IMR-90 (cell line): ENCODE measurements at regions not wholly inside any gene's neighbourhood (a gene's known extent, or its start where the extent isn't known, plus 50 kb on each side); places are given as distances from the start of the nearest gene placed in this dataset.
"Not testable (repeated sequence)": the region's sequence is repeated elsewhere in the genome, so short reads cannot be mapped to it uniquely, and the experiment has no call there.

Experiments
- ATAC-seq: fragments of 200-7000 bp; cut with Tn5 transposase; 2 replicates; pipeline ENCODE4 v1.9.1; 2020; ENCODE audit warnings: low read depth, mild to moderate bottlenecking, moderate library complexity
- BruUV-seq: library from RNA; stranded (reverse); fragments of 400-500 nt; replicated peaks from 2 replicates; lab custom pipeline; 2021; lab: Mats Ljungman, UMichigan
- CTCF ChIA-PET: fragments of 300-600 bp; formaldehyde crosslinking; extraction: SDS; loops from one replicate; lab custom pipeline; 2021; ENCODE audit warnings: antibody characterized with exemption; lab: Yijun Ruan, JAX
- POLR2A ChIA-PET: fragments of 300-600 bp; sonication (Branson Sonifier 250); formaldehyde crosslinking; loops from one replicate; lab custom pipeline; 2022; ENCODE audit warnings: antibody characterized with exemption; ENCODE audit not compliant: unreplicated experiment; lab: Charles Lee
- DNase-seq: peaks from one replicate; pipeline ENCODE4 v3.0.0; 2013
- H2AFZ ChIP-seq: replicated peaks from 2 replicates; pipeline ENCODE3; 2013; ENCODE audit warnings: low read length, mild to moderate bottlenecking; ENCODE audit not compliant: poor library complexity
- H2AK5ac ChIP-seq: 2 replicates; pipeline ENCODE4 v1.6.1; 2013; ENCODE audit warnings: low read depth, low read length, inconsistent platforms
- H2AK9ac ChIP-seq: replicated peaks from 2 replicates; pipeline ENCODE3; 2013; ENCODE audit warnings: mild to moderate bottlenecking, low read depth, low read length, moderate library complexity; ENCODE audit not compliant: poor library complexity
- H2BK120ac ChIP-seq: 2 replicates; pipeline ENCODE4 v1.6.1; 2013; ENCODE audit warnings: low read depth, low read length, inconsistent platforms
- H2BK15ac ChIP-seq: 3 replicates; pipeline ENCODE4 v1.6.1; 2013; ENCODE audit warnings: low read depth, low read length, inconsistent platforms
- H2BK20ac ChIP-seq: 2 replicates; pipeline ENCODE4 v1.6.1; 2013; ENCODE audit warnings: low read depth, mild to moderate bottlenecking, inconsistent platforms, low read length, moderate library complexity
- H2BK5ac ChIP-seq: 2 replicates; pipeline ENCODE4 v1.6.1; 2013; ENCODE audit warnings: mild to moderate bottlenecking, low read depth, low read length, inconsistent platforms; ENCODE audit not compliant: poor library complexity, severe bottlenecking
- H3K14ac ChIP-seq: replicated peaks from 2 replicates; pipeline ENCODE4 v1.6.1; 2013; ENCODE audit warnings: low read depth, low read length, inconsistent platforms
- H3K18ac ChIP-seq: 2 replicates; pipeline ENCODE4 v1.6.1; 2013; ENCODE audit warnings: low read depth, low read length, control low read depth
- H3K23ac ChIP-seq: 2 replicates; pipeline ENCODE4 v1.6.1; 2013; ENCODE audit warnings: low read depth, low read length, inconsistent platforms
- H3K27ac ChIP-seq: 2 replicates; pipeline ENCODE4 v1.5.1; 2013; ENCODE audit warnings: mild to moderate bottlenecking, control low read depth, low read length; ENCODE audit not compliant: insufficient read depth
- H3K27me3 ChIP-seq: 2 replicates; pipeline ENCODE4 v1.6.1; 2013; ENCODE audit warnings: low read length; ENCODE audit not compliant: control insufficient read depth, insufficient read depth
- H3K36me3 ChIP-seq: 2 replicates; pipeline ENCODE4 v1.6.1; 2013; ENCODE audit warnings: low read length, mixed read lengths; ENCODE audit not compliant: control insufficient read depth, insufficient read depth
- H3K4ac ChIP-seq: 2 replicates; pipeline ENCODE4 v1.6.1; 2013; ENCODE audit warnings: low read depth, low read length, inconsistent platforms
- H3K4me1 ChIP-seq: 2 replicates; pipeline ENCODE4 v1.6.1; 2013; ENCODE audit warnings: low read length, mixed read lengths; ENCODE audit not compliant: control insufficient read depth, insufficient read depth
- H3K4me2 ChIP-seq: 2 replicates; pipeline ENCODE4 v1.6.1; 2013; ENCODE audit warnings: low read depth, mild to moderate bottlenecking, control low read depth, low read length, moderate library complexity
- H3K4me3 ChIP-seq: 2 replicates; pipeline ENCODE4 v1.5.1; 2013; ENCODE audit warnings: low read depth, mild to moderate bottlenecking, control low read depth, low read length, moderate library complexity; ENCODE audit not compliant: insufficient read depth
- H3K56ac ChIP-seq: 2 replicates; pipeline ENCODE4 v1.6.1; 2013; ENCODE audit warnings: low read length, inconsistent platforms; ENCODE audit not compliant: insufficient read depth; ENCODE audit errors: extremely low read depth
- H3K79me1 ChIP-seq, 2 experiments: 2 replicates each; pipeline ENCODE4 v1.6.1; 2013; ENCODE audit warnings: low read length in 2 of 2, inconsistent platforms in 1 of 2, low read depth in 1 of 2
- H3K9ac ChIP-seq: 2 replicates; pipeline ENCODE4 v1.6.1; 2013; ENCODE audit warnings: low read depth, low read length, control low read depth
- H3K9me1 ChIP-seq: 2 replicates; pipeline ENCODE4 v1.6.1; 2013; ENCODE audit warnings: low read length, inconsistent platforms; ENCODE audit not compliant: insufficient read depth
- H3K9me3 ChIP-seq: 2 replicates; pipeline ENCODE4 v1.6.1; 2013; ENCODE audit warnings: low read length; ENCODE audit not compliant: control insufficient read depth, insufficient read depth
- H4K20me1 ChIP-seq: 2 replicates; pipeline ENCODE4 v1.6.1; 2013; ENCODE audit warnings: low read length, inconsistent platforms; ENCODE audit not compliant: insufficient read depth
- H4K5ac ChIP-seq: 2 replicates; pipeline ENCODE4 v1.6.1; 2013; ENCODE audit warnings: mild to moderate bottlenecking, low read depth, low read length, control low read depth
- H4K8ac ChIP-seq, 2 experiments: 2 replicates each; pipeline ENCODE4 v1.6.1; 2013; ENCODE audit warnings: low read depth in 2 of 2, low read length in 2 of 2, control low read depth in 1 of 2, inconsistent platforms in 1 of 2
- H4K91ac ChIP-seq: 2 replicates; pipeline ENCODE4 v1.6.1; 2013; ENCODE audit warnings: low read depth, low read length, inconsistent platforms; ENCODE audit not compliant: insufficient read depth
- WGBS, 2 experiments: methylation state at CpG; one replicate each; pipeline versions ENCODE4 v1.1.5 to v1.1.7; 2013; ENCODE audit warnings: missing lambda C conversion rate in 2 of 2; ENCODE audit not compliant: insufficient read length in 1 of 2; ENCODE audit errors: extremely low coverage in 2 of 2; 5-methylcytosine and 5-hydroxymethylcytosine counted together
- dilution Hi-C: fragments of 300-500 bp; cut with HindIII; formaldehyde crosslinking; loops from one replicate; pipeline ENCODE4 v1.14.3; 2018; ENCODE audit warnings: low sequenced_read_pairs; ENCODE audit not compliant: unreplicated experiment
- in situ Hi-C: fragments of 300-500 bp; cut with MboI; formaldehyde crosslinking; loops from 3 replicates; pipeline ENCODE4 v1.14.3; 2019; ENCODE audit warnings: low sequenced_read_pairs, inconsistent platforms, mixed read lengths
- intact Hi-C: fragments of 100-400 bp; cut with micrococcal nuclease; formaldehyde crosslinking; loops from 2 replicates; pipeline ENCODE4 v1.10.0; 2022

GRCh38 chr14:106626942-106627588 is 1100.7 kb downstream of the TMEM121 start:
- H3K23ac ChIP-seq, H2AFZ ChIP-seq, H2BK120ac ChIP-seq, in situ Hi-C loops, H3K27ac ChIP-seq, ATAC-seq, dilution Hi-C loops, H2BK15ac ChIP-seq, H3K79me1 ChIP-seq, H3K9ac ChIP-seq, H3K56ac ChIP-seq, DNase-seq, H3K36me3 ChIP-seq, H2BK20ac ChIP-seq, CTCF ChIA-PET, POLR2A ChIA-PET, H2BK5ac ChIP-seq, H3K4ac ChIP-seq, H4K91ac ChIP-seq, H4K20me1 ChIP-seq, H3K27me3 ChIP-seq, H4K8ac ChIP-seq, H3K4me1 ChIP-seq, BruUV-seq, H3K14ac ChIP-seq, H3K4me2 ChIP-seq, H3K18ac ChIP-seq, H4K5ac ChIP-seq, H2AK9ac ChIP-seq, intact Hi-C loops, H3K9me1 ChIP-seq, H2AK5ac ChIP-seq, H3K4me3 ChIP-seq: not testable (repeated sequence)
- 67% methylated on average over 1 of the region's 22 CpGs; no CpG with 5 or more reads in 1 of the 2 experiments for WGBS, 2 experiments
- peaks cover 17% of the 10 kb centered on the region for H3K9me3 ChIP-seq
